Left lung (tissue), 4 donors: ENCODE measurements at regions not wholly inside any gene's neighbourhood (a gene's known extent, or its start where the extent isn't known, plus 50 kb on each side); places are given as distances from the start of the nearest gene placed in this dataset.

Experiments
- ATAC-seq: fragments of 200-7000 bp; cut with Tn5 transposase; one replicate; pipeline ENCODE4 v1.9.1; 2020; ENCODE audit warnings: moderate library complexity
- DNase-seq, 4 donors: peaks; one replicate each; pipeline ENCODE4 v3.0.0-alpha.2; 2013 to 2020
- H3K27ac ChIP-seq, 2 donors: fragments of 200-600 bp; sonication (generic) in 1 of 2; one replicate each; pipeline versions ENCODE4 v1.5.0 to v1.8.0; 2020 to 2021
- H3K27me3 ChIP-seq, 2 donors: fragments of 200-600 bp; sonication (generic) in 1 of 2; one replicate each; pipeline versions ENCODE4 v1.5.0 to v1.8.0; 2020 to 2021
- H3K36me3 ChIP-seq, 2 donors: fragments of 200-600 bp; sonication (generic) in 1 of 2; one replicate each; pipeline versions ENCODE4 v1.5.0 to v1.8.0; 2020 to 2021
- H3K4me1 ChIP-seq, 2 donors: fragments of 200-600 bp; one replicate each; pipeline ENCODE4 v1.8.0; 2021
- H3K4me3 ChIP-seq, 2 donors: fragments of 200-600 bp; sonication (generic) in 1 of 2; one replicate each; pipeline versions ENCODE4 v1.5.0 to v1.8.0; 2020 to 2021; ENCODE audit warnings: mild to moderate bottlenecking in 1 of 2
- H3K9me3 ChIP-seq, 2 donors: fragments of 200-600 bp; sonication (generic) in 1 of 2; one replicate each; pipeline versions ENCODE4 v1.5.0 to v1.8.0; 2020 to 2021
- intact Hi-C, 2 donors: fragments of 100-400 bp; cut with DNase I; formaldehyde crosslinking; loops; one replicate each; pipeline versions ENCODE4 v1.11.2 to v1.14.2; 2022
- TF ChIP-seq, protein P1 (sequence below), 2 donors: fragments of 200-600 bp; sonication (generic) in 1 of 2; IDR thresholded peaks; one replicate each; pipeline versions ENCODE4 v1.5.0 to v1.8.0; 2021; ENCODE audit warnings: antibody characterized with exemption in 2 of 2
- donor health status: DM: no; HTN: yes; CAD: no.
- donor health status: DM: no; HTN: no; CAD: no.

DNA sequence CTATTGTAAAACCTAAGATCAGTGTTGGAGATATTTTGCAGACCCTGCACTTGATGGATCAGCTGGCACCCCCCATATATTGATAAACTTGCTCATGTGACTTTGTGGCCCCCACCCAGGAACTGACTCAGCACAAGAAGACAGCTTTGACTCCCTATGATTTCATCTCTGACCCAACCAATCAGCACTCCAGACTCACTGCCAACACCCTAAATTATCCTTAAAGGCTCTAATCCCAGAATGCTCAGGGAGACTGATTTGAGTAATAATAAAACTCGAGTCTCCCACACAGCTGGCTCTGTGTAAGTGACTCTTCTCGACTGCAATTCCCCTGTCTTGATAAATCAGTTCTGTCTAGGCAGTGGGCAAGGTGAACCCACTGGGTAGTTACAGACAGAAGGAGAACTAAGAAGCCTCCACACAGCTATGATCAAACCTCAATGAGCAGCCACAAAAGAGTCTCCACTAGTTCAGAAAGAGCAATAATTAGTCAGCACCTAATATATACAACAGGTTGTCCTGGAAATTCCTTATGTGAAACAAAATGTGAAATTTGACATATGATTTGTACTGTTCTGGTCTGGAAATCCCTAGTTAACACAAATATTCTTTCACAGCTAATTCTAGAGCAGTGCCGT, 52.2 kb downstream of the ACTL7B start:
- no peaks in the 10 kb centered on the region for H3K27me3 ChIP-seq
- DNase-seq (no peak), ATAC-seq (no peak)
- intact Hi-C loops, result no loop called here
- no peak overlapping the region for H3K4me3 ChIP-seq
- TF ChIP-seq, protein P1, sequence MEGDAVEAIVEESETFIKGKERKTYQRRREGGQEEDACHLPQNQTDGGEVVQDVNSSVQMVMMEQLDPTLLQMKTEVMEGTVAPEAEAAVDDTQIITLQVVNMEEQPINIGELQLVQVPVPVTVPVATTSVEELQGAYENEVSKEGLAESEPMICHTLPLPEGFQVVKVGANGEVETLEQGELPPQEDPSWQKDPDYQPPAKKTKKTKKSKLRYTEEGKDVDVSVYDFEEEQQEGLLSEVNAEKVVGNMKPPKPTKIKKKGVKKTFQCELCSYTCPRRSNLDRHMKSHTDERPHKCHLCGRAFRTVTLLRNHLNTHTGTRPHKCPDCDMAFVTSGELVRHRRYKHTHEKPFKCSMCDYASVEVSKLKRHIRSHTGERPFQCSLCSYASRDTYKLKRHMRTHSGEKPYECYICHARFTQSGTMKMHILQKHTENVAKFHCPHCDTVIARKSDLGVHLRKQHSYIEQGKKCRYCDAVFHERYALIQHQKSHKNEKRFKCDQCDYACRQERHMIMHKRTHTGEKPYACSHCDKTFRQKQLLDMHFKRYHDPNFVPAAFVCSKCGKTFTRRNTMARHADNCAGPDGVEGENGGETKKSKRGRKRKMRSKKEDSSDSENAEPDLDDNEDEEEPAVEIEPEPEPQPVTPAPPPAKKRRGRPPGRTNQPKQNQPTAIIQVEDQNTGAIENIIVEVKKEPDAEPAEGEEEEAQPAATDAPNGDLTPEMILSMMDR (IDR thresholded peaks at IDR 0.05), result no peak
- H3K4me1 ChIP-seq, result no peaks in the 10 kb centered on the region
- H3K36me3 ChIP-seq, result no peaks in the 10 kb centered on the region
- H3K27ac ChIP-seq, result no peak overlapping the region
- H3K9me3 ChIP-seq, result no peaks in the 10 kb centered on the region

DNA sequence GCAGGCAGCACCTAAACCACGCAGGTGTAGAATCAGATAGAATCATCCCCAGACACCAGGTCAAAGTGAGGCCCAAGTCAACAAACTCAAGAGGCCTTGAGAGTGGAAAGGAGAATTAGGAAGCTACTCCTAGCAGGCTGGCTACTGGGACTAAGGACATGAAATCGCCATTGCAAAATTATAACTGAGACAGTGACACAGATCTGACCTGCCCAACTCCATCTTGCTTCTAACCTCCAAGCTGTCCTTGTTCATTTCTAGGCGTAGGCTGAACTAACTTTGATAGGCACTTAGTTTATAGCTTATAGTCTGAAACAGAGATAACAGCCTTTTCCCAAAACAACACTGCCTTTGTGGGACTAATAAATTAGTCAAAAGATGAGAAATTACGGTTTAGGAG, 52.8 kb downstream of the ACTL7B start:
- TF ChIP-seq, protein P1 (IDR thresholded peaks at IDR 0.05), result no peak

DNA sequence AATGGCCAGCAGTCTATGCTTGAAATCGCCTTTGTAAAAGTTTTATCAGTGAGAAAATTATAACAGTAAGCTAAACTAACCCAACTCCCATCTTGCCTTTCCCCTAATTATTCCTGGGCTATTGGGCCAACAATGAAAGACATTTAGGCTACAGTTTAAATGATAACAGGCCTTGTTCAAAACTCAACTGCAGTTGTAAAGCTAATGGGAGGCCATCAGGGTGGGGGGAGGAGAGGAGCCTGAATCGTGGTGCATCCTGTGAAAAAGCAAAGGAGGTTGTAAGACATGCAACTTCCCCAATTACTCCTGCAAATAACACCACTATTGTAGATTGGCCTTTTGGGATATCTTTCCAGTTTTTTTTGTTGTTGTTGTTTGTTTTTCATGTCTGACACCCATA, 53.8 kb downstream of the ACTL7B start:
- Histone ChIP-seq H3K36me3 (no peaks in the 10 kb centered on the region), H3K4me3 (no peak overlapping the region), H3K27ac (no peak overlapping the region), H3K4me1 (no peaks in the 10 kb centered on the region), H3K27me3 (no peaks in the 10 kb centered on the region), H3K9me3 (no peaks in the 10 kb centered on the region)
- TF ChIP-seq, protein P1 (IDR thresholded peaks at IDR 0.05), result no peak
- intact Hi-C loops, result no loop called here
- ATAC-seq (no peak), DNase-seq (no peak)

More for the DNA sequence above, 52.8 kb downstream of the ACTL7B start:
- Histone ChIP-seq H3K9me3 (no peaks in the 10 kb centered on the region), H3K4me3 (no peak overlapping the region), H3K36me3 (no peaks in the 10 kb centered on the region), H3K27me3 (no peaks in the 10 kb centered on the region), H3K4me1 (no peaks in the 10 kb centered on the region), H3K27ac (no peak overlapping the region)
- no peak for DNase-seq
- no peak for ATAC-seq
- intact Hi-C loops, result no loop called here

DNA sequence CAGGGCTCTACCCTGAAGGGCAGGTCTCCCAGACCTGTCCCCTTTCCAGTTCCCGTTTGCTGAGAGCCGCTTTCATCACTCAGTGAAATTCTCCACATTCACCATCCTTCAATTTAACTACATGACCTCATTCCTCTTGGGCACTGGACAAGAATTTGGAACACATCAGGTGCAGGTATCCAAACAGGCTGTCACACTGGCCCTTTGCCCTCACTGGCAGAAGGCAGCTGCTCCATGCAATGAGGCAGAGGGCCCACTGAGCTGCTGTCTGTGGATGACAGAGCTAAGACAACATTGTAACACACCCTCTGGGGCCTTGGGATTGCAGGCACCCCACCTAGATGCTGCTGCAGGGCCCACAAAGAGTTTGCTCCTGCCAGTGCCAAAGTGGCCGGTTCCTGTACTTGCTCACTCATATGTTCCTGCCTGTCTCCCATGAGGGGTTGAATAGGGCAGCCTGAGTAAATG, 55.1 kb downstream of the ACTL7B start:
- DNase-seq (no peak), ATAC-seq (no peak)
- no peak overlapping the region for H3K27ac ChIP-seq
- H3K27me3 ChIP-seq, result no peaks in the 10 kb centered on the region
- no peaks in the 10 kb centered on the region for H3K4me1 ChIP-seq
- TF ChIP-seq, protein P1 (IDR thresholded peaks at IDR 0.05), result no peak
- H3K9me3 ChIP-seq, result no peaks in the 10 kb centered on the region
- no peak overlapping the region for H3K4me3 ChIP-seq
- H3K36me3 ChIP-seq, result no peaks in the 10 kb centered on the region
- intact Hi-C loops, result no loop called here

DNA sequence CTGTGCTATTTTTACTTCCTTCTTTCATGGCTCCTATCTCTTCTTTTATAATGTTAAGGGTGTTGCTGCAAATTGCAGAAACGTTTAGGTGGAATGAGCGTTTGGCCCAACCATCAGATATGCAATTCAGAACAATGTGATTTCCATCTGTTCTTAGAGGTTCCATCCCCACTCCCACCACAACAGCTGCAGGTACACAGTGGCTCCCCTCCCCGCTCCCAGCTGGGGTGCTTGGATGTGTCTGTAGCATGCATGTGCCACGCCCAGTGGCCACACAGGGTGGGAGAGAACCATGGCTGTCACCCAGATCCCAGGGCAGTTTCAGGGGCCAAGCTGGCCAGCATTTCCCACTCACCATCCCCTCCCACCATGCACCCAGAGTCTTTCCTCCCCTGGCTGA, 62.2 kb downstream of the ACTL7B start:
- TF ChIP-seq, protein P1 (IDR thresholded peaks at IDR 0.05), result no peak
- Histone ChIP-seq H3K4me1 (no peaks in the 10 kb centered on the region), H3K36me3 (no peaks in the 10 kb centered on the region), H3K27ac (no peak overlapping the region), H3K4me3 (no peak overlapping the region), H3K9me3 (peaks cover 0 to 10% of the 10 kb centered on the region in 2 donors), H3K27me3 (no peaks in the 10 kb centered on the region)
- intact Hi-C loops, result no loop called here
- ATAC-seq (no peak), DNase-seq (no peak)
